ENCODE measurements at regions not wholly inside any gene's neighbourhood (a gene's known extent, or its start where the extent isn't known, plus 50 kb on each side); places are given as distances from the start of the nearest gene placed in this dataset.
"Not testable (repeated sequence)": the region's sequence is repeated elsewhere in the genome, so short reads cannot be mapped to it uniquely, and the experiment has no call there.

DNA sequence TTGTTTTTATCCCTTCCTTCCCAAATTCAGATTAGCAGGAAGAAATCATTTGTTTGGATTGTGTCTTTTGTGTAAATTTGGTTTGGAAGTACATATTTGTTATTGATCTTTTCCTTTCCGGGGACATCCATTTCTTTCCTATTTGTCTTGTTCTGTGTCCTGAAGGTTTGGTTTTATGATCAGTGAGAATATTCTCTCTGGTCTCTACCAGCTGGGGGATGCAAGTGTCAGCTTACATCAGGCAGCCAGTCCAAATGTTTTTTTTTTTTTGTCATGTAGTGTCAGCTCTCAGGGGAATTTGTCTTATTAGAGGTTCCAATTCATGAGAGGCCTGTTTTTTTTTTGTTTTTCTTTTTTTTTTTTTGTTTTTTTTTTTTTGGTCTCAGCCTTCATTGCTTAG is 479.2 kb upstream of the LRRC7 start:
- DNase-seq = peak; percentile 96

DNA sequence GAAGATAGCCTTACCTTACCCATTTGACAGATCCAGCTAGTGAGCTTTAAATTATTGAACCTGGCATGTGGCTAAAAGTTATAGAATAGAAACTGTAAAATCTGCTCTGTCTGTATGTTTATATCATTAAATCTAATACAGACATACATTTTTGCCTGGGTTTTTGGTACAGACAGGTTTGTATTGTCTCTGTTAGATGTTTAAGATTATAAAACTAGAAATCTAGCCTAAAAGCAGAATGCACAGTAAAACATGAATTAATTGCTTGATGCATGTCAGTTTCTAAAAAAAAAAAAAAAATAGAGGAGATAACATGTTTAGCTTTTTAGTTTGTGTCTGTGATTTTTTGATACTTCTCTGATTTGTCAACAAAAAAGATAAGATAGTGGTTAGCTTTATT is 477.6 kb upstream of the LRRC7 start:
- DNase-seq = no peak

DNA sequence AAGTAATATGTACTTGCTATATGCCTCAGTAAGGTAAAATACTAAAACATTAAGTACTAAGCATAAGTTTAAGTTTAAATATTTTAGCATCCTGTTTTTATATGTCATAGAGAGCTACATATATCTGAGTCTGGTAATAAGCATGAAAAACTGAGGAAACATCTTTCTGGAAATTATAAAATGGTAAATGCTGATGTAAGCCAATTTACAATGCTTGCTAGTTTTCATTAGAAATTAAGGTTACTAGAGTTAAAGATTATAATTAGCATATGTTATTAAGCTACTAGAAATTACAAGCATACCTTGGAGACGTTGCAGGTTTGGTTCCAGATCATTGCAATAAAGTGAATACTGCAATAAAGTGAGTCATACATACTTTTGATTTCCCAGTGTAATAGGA is 477.0 kb upstream of the LRRC7 start:
- DNase-seq = no peak

DNA sequence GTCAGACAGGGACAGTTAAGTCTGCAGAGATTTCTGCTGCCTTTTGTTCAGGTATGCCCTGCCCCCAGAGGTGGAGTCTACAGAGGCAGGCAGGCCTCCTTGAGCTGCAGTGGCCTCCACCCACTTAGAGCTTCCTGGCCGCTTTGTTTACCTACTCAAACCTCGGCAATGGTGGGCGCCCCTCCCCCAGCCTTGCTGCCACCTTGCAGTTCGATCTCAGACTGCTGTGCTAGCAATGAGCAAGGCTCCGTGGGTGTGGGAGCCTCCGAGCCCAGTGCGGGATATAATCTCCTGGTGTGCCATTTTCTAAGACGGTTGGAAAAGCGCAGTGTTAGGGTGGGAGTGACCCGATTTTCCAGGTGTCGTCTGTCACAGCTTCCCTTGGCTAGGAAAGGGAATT is 465.7 kb upstream of the LRRC7 start:
- not testable (repeated sequence) for DNase-seq

DNA sequence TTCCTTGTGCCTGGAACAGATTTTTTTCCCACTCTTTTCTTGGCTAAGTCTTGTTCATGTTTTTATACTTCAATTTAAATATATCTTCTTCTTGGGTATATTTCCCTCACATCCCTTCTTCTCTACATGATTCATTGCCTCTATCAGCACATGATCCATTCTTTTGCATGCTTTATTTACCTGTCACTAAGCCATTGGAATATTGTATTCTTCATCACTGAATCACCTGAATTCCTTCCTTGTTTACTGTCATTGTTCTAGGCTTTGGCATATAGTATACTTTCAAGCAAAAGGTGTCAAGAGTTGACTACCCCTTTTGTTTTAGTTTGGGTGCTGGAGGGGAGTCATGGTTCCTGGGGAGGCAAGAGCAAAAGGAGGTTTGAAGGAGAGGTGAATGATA is 464.5 kb upstream of the LRRC7 start:
- no peak for DNase-seq

DNA sequence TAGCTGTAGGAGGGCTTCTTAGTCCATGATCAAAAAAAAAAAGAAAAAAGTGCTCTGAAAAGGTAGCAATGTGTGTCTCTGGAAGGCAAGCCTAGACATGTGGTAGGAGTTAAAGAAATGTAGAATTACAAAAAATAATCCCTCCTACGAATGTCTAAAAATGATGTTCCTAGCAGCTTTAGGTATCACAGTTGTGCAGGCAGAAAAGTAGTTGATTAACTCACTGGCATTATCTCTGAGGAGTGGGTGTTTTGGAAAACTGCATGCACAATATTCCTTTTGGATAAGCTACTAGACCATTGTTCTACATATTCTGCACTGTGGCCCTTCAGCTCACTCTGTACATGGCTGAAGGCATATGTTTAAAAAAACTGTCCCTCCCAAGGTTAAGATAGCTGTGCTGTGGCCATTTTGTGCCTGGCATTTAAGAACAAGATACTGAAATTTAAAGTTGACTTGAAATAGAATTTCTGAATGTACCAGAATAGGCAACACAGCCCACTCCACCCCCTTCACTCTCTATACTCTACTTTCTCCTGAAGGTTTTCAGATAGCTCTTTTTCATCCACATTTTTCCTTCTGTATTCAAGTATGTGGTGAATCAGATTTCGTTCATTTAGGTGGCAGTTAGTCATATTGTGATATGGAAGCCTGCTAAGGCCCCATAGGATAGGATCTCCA is 463.9 kb upstream of the LRRC7 start:
- DNase-seq = no peak

DNA sequence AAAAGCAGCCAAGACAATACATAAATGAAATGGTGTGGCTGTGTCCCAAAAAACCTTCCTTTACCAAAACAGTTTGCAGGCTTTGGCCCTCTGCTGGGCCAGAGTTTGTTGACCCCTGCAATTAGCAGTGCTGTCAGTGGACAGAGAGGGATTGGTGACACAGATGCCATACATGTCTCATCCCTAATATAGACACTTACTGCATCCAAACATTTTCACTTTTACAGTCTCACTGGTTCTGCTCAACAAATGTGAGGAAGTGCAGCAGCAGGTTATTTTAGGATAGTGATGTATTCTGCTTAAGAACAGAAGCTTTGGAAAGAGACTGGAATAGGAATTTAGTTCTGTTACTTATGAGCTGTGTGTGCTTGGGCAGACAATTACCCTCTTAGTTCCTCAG is 462.8 kb upstream of the LRRC7 start:
- no peak for DNase-seq

DNA sequence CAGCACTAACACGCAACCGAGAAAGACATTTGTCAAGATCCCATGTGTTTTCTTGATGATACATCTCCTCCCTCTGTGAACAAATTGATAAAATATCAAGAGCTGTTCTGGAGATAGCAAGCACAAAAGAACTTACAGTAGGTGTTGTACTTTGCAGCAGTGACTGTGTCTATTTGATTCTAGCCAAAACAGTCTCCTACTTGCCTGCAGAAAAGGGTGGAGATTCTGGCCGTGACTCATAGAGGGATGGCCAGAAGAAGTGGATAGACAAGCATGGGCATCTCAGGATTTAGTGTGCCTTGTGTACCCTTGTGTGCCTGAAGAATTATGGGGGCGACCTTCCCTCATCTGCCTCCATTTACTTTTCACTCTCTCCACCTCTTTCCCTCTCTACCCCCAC is 458.4 kb upstream of the LRRC7 start:
- DNase-seq = no peak

DNA sequence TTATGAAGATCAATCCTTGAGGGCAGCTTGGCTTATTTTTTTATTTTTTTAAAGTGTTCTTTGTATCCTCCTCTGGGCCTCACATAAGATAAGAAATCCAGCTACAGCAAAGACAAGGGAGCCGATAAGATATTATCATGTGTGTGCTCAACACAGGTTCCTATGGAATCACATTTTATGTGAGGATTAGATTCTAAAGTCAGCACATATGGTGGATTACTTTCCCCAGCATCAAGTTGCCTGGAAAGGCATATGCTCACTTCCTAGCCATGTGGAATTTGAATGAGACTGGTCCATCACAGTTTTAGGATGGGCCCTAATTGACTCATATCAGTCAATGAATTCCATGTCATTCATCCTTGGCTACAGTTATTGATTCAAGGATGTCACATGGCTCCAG is 456.9 kb upstream of the LRRC7 start:
- no peak for DNase-seq

DNA sequence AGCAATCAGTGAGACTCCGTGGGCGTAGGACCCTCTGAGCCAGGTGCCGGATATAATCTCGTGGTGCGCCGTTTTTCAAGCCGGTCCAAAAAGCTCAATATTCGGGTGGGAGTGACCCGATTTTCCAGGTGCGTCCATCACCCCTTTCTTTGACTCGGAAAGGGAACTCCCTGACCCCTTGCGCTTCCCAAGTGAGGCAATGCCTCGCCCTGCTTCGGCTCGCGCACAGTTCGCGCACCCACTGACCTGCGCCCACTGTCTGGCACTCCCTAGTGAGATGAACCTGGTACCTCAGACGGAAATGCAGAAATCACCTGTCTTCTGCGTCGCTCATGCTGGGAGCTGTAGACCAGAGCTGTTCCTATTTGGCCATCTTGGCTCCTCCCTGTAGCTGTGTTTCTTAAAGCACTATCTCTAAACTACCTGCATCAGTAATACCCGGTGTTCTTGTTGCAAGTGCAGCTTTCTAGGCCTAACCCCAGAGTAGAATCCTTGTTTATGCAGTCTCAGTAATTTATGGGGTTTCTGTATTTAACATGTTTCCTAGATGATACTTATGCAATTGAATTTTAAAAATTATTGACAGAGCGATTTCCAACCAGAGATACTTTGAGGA is 447.5 kb upstream of the LRRC7 start:
- not testable (repeated sequence) for DNase-seq

DNA sequence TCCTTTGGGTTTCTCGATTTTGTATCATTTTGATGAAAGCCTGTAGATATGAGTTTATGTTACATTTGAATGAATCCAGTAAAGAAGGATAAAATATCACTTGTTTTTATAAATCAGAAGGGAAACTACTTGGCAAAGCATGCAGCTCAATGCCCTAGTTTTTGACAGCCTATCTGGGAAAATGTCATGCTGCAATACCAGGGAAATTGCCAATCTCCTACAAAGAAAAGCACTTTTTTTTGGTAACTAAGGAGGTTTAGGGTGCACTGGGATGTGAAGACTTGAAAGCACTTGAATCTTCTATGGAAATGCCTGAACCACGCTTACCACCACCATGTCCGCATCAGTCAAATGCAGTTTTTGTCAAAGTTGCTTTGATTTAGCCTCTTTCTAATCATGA is 446.9 kb upstream of the LRRC7 start:
- DNase-seq = no peak

DNA sequence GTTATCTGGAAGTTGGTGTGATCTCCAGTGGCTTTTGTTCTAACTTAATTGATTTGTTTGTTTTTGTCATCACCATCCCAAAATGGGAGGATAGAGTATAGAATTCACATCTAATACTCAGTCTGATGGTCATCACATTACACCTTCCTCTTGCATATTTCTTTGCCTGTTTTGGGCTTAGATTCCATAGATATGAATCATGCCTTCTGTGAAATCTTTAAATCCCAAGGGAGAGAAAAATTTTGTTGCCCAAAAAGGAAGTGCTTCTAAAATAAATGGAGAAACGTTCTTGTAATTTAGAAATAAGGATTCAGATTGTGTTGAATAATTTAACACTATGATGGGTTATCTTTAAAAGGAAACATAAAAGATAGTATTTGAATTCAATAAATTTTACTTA is 446.0 kb upstream of the LRRC7 start:
- DNase-seq = no peak

DNA sequence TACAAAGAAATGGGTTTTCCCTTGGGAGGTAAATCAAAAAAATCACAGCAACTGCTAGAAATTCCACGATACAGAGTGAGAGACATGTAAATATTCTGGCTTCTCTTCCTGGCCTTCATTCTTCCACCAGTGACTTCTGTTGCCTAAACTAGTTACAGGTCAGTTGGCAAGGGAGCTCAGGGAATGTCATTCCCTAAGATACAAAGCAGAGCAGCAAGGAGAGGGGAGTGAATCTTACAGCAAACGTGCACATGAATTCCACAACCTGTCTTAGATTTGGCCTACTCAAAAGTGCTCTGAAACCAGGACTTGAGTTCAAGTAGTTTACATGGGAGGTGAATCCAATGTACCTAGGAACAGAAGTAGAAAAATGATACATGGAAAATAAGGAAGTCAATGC is 445.3 kb upstream of the LRRC7 start:
- DNase-seq = no peak

DNA sequence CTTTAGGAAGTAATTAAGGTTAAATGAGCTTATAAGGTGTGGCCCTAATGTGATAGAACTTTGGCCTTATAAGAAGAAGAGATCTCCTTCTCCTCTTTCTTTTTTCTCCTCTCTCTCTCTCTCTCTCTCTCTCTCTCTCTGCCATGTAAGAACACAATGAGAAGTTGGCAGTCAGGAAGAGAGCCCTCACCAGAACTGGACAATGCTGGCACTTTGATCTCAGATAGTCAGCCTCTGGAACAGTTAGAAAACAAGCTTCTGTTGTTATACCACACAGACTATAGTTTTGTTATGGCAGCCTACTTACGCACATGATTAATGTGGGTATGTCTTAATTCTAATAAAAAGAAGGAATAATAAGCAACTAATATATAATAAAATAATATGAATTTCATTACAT is 444.2 kb upstream of the LRRC7 start:
- DNase-seq = no peak

DNA sequence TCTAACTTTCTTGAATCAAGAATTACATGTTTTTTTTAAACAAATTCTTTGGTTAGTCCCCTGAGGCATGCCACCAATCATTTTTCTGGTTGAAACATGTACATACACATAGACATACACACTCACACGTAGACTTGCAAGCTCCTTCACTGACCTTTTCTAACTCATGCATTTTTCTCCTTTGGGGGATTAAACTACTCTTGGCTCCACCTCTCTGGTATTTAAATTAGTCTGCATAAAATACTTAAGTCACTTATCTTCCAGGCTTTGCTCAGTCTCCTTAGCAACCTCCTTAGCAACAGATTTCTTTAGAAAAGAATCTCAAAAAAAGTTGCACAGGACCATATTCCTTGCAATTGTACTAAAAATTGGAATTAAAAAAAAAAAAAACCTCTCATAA is 440.9 kb upstream of the LRRC7 start:
- no peak for DNase-seq

DNA sequence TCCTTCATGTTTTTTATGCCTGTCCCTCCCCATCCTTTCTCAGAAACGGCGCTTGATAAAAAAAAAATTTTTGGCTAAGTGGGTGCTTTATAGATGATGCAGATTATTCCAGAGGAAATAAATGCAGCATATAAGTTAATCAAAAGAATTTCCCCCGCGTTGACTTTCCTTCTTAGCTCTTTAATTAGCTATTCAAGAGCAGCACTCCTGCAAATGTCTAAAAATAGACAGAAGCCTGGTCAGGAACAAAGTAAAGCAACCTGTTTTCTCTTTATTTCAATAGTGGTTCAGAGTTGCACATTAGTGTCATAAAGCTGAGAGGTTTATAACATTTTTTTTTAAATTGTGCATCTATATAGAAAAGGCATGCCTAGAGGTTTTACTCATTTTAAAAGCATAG is 439.5 kb upstream of the LRRC7 start:
- no peak for DNase-seq

DNA sequence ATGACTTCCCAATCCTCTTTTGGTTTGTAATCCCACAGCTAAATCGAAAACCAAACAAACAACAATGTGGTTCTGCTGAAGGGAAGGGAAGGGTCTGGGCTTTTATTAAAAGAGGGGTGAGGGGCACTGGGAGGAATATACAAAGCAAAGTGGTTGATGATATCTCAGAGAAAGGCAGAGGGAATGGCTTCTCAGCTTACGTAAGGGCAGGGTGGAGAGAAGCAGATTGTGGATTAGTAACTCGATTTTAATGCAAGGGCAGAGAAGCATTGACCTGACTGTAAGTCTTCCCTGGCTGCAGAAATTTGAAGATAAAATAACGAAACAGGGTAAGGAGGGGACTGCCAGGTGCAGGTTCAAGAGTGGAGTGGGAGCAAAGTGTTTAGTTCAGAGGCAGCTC is 438.2 kb upstream of the LRRC7 start:
- no peak for DNase-seq

DNA sequence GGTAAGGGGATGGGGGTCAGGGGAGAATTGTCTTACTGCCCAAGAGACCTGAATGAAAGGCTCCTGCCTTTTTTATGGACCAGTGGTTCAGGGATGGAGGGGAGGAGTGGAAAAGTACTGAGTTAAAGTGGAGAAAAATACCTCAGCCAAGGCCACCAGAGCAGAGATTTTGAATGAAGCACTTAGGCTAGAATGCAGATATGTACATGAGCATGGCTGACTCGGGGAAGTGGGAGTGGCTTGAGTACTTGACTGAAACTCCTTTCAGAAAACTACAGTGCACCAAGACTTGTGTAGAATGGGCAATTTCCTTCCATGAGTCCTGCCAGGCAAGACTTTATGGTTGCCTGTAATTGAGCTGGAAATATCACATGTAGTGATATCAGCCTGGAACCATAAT is 429.6 kb upstream of the LRRC7 start:
- no peak for DNase-seq

DNA sequence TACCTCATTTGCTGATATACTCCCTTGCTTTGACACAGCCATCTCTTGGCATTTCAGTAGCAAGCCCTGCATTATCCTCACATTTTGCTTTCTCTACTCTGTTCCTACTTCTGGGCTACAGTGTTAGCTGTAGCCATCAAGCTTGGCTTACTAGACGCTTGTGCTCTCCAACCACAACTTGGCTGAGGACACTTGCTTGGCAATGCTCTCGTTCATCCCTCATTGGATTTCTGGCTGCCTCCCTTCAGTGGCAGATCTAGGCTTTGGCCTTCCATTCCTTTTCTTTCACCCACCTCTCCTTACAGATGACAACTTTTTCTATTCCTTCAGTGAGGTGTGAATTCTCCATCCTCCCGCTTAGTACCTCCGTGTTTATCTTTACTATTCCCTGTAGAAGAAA is 428.7 kb upstream of the LRRC7 start:
- no peak for DNase-seq

DNA sequence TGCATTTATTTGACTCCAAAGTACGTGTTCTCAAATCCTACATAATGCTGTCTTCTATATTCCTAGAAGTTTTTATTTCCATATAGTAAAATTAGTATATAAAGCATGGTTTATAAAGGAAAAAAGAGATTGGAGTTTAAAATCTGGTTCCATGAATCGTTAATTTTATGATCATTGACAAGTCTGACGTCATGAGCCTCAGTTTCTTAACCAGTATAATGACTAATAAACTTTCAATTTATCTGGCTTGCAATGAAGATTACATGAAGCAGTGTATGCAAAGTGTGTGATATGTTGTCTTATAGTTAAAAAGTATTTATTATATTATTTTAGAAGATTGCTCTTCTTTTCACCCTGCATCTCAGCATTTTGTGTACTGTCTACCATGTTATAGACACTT is 421.4 kb upstream of the LRRC7 start:
- no peak for DNase-seq

DNA sequence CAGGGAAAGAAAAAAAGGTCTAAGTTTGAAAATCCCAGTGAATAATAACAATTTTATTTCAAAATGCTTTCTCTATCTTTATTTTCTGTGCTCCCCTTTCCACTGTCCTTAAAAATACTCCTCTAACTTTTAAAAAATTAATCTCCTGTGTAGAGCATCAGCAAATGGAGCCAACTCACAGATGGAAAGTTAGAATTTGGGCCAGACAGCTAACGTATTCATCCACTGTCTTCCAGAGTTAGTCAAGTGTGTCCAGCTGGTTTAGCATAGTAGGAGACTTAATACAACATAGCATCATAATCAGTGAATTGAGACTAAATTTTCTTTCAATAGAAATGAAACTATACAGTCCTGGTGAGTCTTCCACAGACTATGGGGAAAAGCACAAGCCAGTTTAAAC is 419.0 kb upstream of the LRRC7 start:
- DNase-seq = no peak

DNA sequence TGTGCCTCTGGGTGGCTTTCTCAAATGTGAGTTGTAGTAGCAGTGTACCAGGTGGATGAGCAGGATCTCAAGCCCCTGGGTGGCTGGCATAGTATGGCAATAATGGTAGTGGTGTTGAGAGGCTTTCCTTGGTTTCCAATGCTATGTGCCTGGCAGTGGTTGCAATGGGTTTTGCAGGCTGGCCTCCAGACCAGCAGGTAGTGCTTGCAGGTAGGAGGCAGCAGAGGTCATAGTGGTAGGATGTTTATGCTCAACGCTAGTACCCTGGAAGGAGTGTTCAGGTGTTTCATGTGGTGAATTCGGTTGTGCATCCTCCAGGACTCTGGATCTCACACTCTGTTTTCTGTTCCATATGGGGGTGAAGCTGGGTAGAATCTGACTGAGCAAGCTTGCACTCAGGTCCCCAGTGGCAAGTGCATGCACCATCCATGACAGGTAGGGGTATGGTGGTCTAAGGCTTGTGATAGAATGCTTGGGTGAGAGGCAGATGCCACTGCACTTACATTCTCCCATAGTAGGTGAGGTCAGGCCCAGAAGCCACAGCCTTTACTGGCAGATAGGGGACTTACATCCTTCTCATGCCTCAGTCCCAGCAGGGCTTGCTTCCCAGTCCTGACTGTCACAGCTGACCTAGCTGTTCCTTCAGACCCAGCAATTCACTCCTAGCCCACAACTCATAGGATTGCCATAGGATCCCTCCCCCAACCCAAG is 410.5 kb upstream of the LRRC7 start:
- DNase-seq = no peak

DNA sequence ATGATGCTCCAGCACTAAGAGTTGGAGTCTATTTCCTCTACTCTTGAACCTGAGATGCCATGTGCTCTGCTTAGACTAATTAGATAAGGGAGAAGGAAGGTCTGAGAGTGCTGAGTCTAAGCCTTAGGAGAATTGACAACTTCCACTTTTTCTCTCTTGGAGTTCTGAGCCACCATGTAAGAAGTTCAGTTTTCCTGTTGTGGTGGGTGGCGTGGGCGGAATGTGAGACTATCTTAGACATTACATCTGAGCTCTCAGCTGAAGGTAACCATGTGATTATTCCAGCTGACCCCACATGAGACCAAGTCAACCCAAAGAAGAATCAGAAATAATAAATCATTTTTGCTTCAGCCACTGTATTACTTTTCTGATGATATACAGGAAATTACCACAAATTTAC is 404.5 kb upstream of the LRRC7 start:
- no peak for DNase-seq

DNA sequence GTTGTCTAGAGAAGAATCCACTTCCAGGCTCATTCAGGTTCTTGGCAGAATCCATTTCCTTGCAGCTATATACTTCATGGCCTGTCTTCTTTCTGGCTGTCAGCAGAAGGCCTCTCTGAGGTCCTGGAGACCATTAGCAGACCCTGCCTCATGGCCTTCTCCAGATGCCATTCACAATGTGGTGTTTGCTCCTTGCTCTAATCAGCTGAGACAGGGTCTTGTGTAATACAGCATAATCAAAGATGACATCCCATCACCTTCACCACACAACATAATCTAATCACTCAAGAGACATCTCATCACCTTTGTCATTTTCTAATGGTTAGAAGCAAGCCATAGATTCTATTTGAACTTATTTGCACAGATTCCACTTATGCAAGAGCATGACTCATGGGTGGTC is 403.9 kb upstream of the LRRC7 start:
- DNase-seq = no peak

DNA sequence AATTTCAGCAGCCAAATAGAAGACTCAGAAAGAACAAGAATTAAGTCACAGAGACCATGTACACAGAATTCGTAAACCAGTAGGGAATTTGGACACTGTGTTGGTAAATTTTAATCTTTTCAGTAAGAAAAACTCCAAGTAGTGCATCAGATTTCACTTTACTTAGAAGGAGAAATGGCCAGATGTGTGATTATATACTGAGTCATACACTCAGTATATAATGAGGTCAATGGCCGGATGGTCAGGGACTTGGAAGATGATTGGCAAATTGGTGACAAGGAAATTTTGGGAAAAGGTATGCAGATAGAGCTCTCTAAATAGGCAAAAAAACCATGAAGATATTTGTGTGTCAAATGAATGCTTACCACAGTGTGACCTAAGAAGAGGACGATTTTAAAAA is 399.8 kb upstream of the LRRC7 start:
- DNase-seq = no peak
